H1 (cell line): ENCODE measurements at regions not wholly inside any gene's neighbourhood (a gene's known extent, or its start where the extent isn't known, plus 50 kb on each side); places are given as distances from the start of the nearest gene placed in this dataset.

Source experiments
- CTCF ChIA-PET: fragments of 300-600 bp; sonication (Branson Sonifier 250); formaldehyde crosslinking; loops from one replicate; lab custom pipeline; 2021; ENCODE audit not compliant: partially characterized antibody; lab: Charles Lee
- POLR2A ChIA-PET: fragments of 300-600 bp; sonication (Branson Sonifier 250); formaldehyde crosslinking; loops from one replicate; lab custom pipeline; 2021; ENCODE audit warnings: inconsistent platforms; ENCODE audit not compliant: partially characterized antibody; lab: Charles Lee
- DNase-seq, 2 experiments: peaks; one replicate each; pipeline versions ENCODE4 v3.0.0 to v3.0.0-alpha.2; 2010 to 2022; ENCODE audit warnings: low spot score in 2 of 2, low read depth in 1 of 2, mixed read lengths in 1 of 2
- FAIRE-seq: peaks from 2 replicates; lab custom pipeline; 2011; peaks lifted over from hg19 to GRCh38; lab: Jason Lieb, UNC
- H2AFZ ChIP-seq: 2 replicates; pipeline ENCODE4 v1.8.1; 2012; ENCODE audit warnings: low read length, inconsistent platforms
- H2AK5ac ChIP-seq: 2 replicates; pipeline ENCODE4 v1.6.1; 2013; ENCODE audit warnings: low read depth, low read length
- H2BK120ac ChIP-seq: replicated peaks from 2 replicates; pipeline ENCODE3; 2013; ENCODE audit warnings: low read depth, low read length, inconsistent platforms
- H2BK12ac ChIP-seq: 2 replicates; pipeline ENCODE4 v1.6.1; 2013; ENCODE audit warnings: low read depth, low read length
- H2BK15ac ChIP-seq: 2 replicates; pipeline ENCODE4 v1.6.1; 2013; ENCODE audit warnings: low read length
- H2BK20ac ChIP-seq: 2 replicates; pipeline ENCODE4 v1.6.1; 2013; ENCODE audit warnings: low read length
- H2BK5ac ChIP-seq: 2 replicates; pipeline ENCODE4 v1.6.1; 2013; ENCODE audit warnings: low read depth, low read length
- H3K14ac ChIP-seq: 2 replicates; pipeline ENCODE4 v1.6.1; 2013; ENCODE audit warnings: inconsistent platforms; ENCODE audit not compliant: insufficient read length
- H3K18ac ChIP-seq: 2 replicates; pipeline ENCODE4 v1.6.1; 2013; ENCODE audit warnings: low read length; ENCODE audit errors: extremely low read depth
- H3K23ac ChIP-seq: 2 replicates; pipeline ENCODE4 v1.6.1; 2013; ENCODE audit warnings: inconsistent platforms; ENCODE audit not compliant: insufficient read length
- H3K23me2 ChIP-seq: 2 replicates; pipeline ENCODE4 v1.6.1; 2013; ENCODE audit warnings: low read depth, low read length
- H3K27ac ChIP-seq: 2 replicates; pipeline ENCODE4 v1.6.1; 2011; ENCODE audit warnings: low read depth, low read length, inconsistent platforms
- H3K27me3 ChIP-seq, 4 experiments: replicated peaks in 1 of 4; 1 replicate in 1 of 4; 2 replicates in 3 of 4; pipeline versions ENCODE4 v1.6.1 to v1.8.1; 2011 to 2013; ENCODE audit warnings: low read length in 3 of 4, mild to moderate bottlenecking in 3 of 4, inconsistent platforms in 2 of 4, mixed read lengths in 2 of 4, moderate library complexity in 1 of 4; ENCODE audit not compliant: control insufficient read depth in 3 of 4, insufficient read depth in 3 of 4; ENCODE audit errors: extremely low read depth in 1 of 4
- H3K36me3 ChIP-seq, 4 experiments: 2 replicates each; pipeline versions ENCODE4 v1.6.1 to v1.8.1; 2011 to 2013; ENCODE audit warnings: mild to moderate bottlenecking in 4 of 4, low read length in 3 of 4, moderate library complexity in 2 of 4, control low read depth in 1 of 4, inconsistent platforms in 1 of 4; ENCODE audit not compliant: insufficient read depth in 4 of 4, control insufficient read depth in 2 of 4
- H3K4ac ChIP-seq: replicated peaks from 2 replicates; pipeline ENCODE3; 2013; ENCODE audit warnings: low read length, low read depth, mixed read lengths, inconsistent platforms; ENCODE audit not compliant: insufficient read length
- H3K4me1 ChIP-seq, 4 experiments: replicated peaks in 1 of 4; 1 replicate in 1 of 4; 2 replicates in 3 of 4; pipeline versions ENCODE4 v1.6.1 to v1.8.1; 2011 to 2013; ENCODE audit warnings: low read length in 3 of 4, inconsistent platforms in 2 of 4, mixed read lengths in 1 of 4; ENCODE audit not compliant: insufficient read depth in 4 of 4, control insufficient read depth in 3 of 4
- H3K4me2 ChIP-seq, 2 experiments: 2 replicates each; pipeline versions ENCODE4 v1.6.1 to v1.8.1; 2011 to 2013; ENCODE audit warnings: low read depth in 2 of 2, low read length in 2 of 2, control low read depth in 1 of 2, inconsistent platforms in 1 of 2, mild to moderate bottlenecking in 1 of 2; ENCODE audit not compliant: insufficient read depth in 1 of 2
- H3K4me3 ChIP-seq, 4 experiments: fragments of 200-600, 300-600 bp in 1 of 4; sonication (generic), shearing (Covaris generic), sonication (Bioruptor Twin) in 1 of 4; 2 replicates each; pipeline versions ENCODE4 v1.5.1 to v1.8.1; 2011 to 2016; ENCODE audit warnings: low read length in 4 of 4, low read depth in 3 of 4, control low read depth in 2 of 4, inconsistent platforms in 2 of 4, mild to moderate bottlenecking in 2 of 4, mixed read lengths in 1 of 4, moderate library complexity in 1 of 4; ENCODE audit not compliant: insufficient read depth in 2 of 4; ENCODE audit errors: extremely low read depth in 1 of 4
- H3K56ac ChIP-seq: replicated peaks from 2 replicates; pipeline ENCODE3; 2013; ENCODE audit warnings: low read depth, mild to moderate bottlenecking, mixed read lengths, low read length, inconsistent platforms; ENCODE audit not compliant: insufficient read length
- H3K79me1 ChIP-seq: 2 replicates; pipeline ENCODE4 v1.6.1; 2013; ENCODE audit warnings: low read depth, low read length, control low read depth
- H3K79me2 ChIP-seq, 2 experiments: 2 replicates each; pipeline versions ENCODE4 v1.6.1 to v1.8.1; 2012 to 2013; ENCODE audit warnings: low read length in 2 of 2, mild to moderate bottlenecking in 2 of 2, inconsistent platforms in 1 of 2; ENCODE audit not compliant: insufficient read depth in 2 of 2, control insufficient read depth in 1 of 2
- H3K9ac ChIP-seq, 4 experiments: replicated peaks in 1 of 4; 1 replicate in 1 of 4; 2 replicates in 3 of 4; pipeline versions ENCODE4 v1.6.1 to v1.8.1; 2011 to 2013; ENCODE audit warnings: low read depth in 3 of 4, low read length in 3 of 4, control low read depth in 2 of 4, mild to moderate bottlenecking in 2 of 4, moderate library complexity in 2 of 4, inconsistent platforms in 1 of 4; ENCODE audit errors: extremely low read depth in 1 of 4
- H3K9me3 ChIP-seq, 2 experiments: 2 replicates each; pipeline versions ENCODE4 v1.6.1 to v1.8.1; 2012 to 2013; ENCODE audit warnings: mild to moderate bottlenecking in 2 of 2, moderate library complexity in 2 of 2, control low read depth in 1 of 2, inconsistent platforms in 1 of 2, low read depth in 1 of 2, low read length in 1 of 2, mixed read lengths in 1 of 2; ENCODE audit not compliant: insufficient read depth in 2 of 2
- H4K20me1 ChIP-seq, 2 experiments: replicated peaks in 1 of 2; 2 replicates each; pipeline versions ENCODE3 to v1.8.1; 2011 to 2013; ENCODE audit warnings: inconsistent platforms in 2 of 2, low read length in 2 of 2, mild to moderate bottlenecking in 1 of 2; ENCODE audit not compliant: insufficient read depth in 2 of 2, control insufficient read depth in 1 of 2
- H4K5ac ChIP-seq: 2 replicates; pipeline ENCODE4 v1.6.1; 2013; ENCODE audit warnings: low read length, low read depth, mixed read lengths, inconsistent platforms; ENCODE audit not compliant: insufficient read length
- H4K8ac ChIP-seq: 2 replicates; pipeline ENCODE4 v1.8.0; 2013; ENCODE audit warnings: mild to moderate bottlenecking, moderate library complexity, low read length, inconsistent platforms; ENCODE audit not compliant: insufficient read depth; ENCODE audit errors: extremely low read depth
- H4K91ac ChIP-seq: replicated peaks from 2 replicates; pipeline ENCODE3; 2013; ENCODE audit warnings: low read length, mixed read lengths, inconsistent platforms; ENCODE audit not compliant: insufficient read length
- ATF3 ChIP-seq: IDR thresholded peaks from 2 replicates; pipeline ENCODE4 v1.6.1; 2011; ENCODE audit warnings: low read depth, mild to moderate bottlenecking, low read length; ENCODE audit not compliant: insufficient read depth
- CBX8 ChIP-seq: fragments of 300-800, 300-1000 bp; sonication (generic); IDR thresholded peaks from 2 replicates; pipeline ENCODE4 v1.7.1; 2016; ENCODE audit warnings: low read depth, low read length, borderline replicate concordance
- CTBP2 ChIP-seq: IDR thresholded peaks from 2 replicates; pipeline ENCODE4 v1.7.0; 2011; ENCODE audit warnings: borderline replicate concordance, mild to moderate bottlenecking, moderate library complexity, mixed read lengths, low read length; ENCODE audit not compliant: insufficient read depth, insufficient read length
- EP300 ChIP-seq, 2 experiments: IDR thresholded peaks; 1 replicate in 1 of 2; 2 replicates in 1 of 2; pipeline ENCODE4 v1.6.1; 2011 to 2012; ENCODE audit warnings: low read depth in 2 of 2, low read length in 2 of 2, mild to moderate bottlenecking in 2 of 2, borderline replicate concordance in 1 of 2, inconsistent platforms in 1 of 2, moderate library complexity in 1 of 2
- EZH2 ChIP-seq: fragments of 200-600 bp; sonication (generic); IDR thresholded peaks from 2 replicates; pipeline ENCODE4 v1.7.1; 2012; ENCODE audit warnings: low read depth, mild to moderate bottlenecking, moderate library complexity, low read length, inconsistent platforms; ENCODE audit not compliant: severe bottlenecking
- HDAC2 ChIP-seq, 2 experiments: fragments of 300-600 bp in 1 of 2; sonication (generic) in 1 of 2; IDR thresholded peaks; 2 replicates each; pipeline ENCODE4 v1.6.1; 2011 to 2012; ENCODE audit warnings: low read depth in 2 of 2, low read length in 2 of 2, mild to moderate bottlenecking in 2 of 2, moderate library complexity in 2 of 2, borderline replicate concordance in 1 of 2, inconsistent platforms in 1 of 2
- KDM5A ChIP-seq: fragments of 200-600 bp; IDR thresholded peaks from 2 replicates; pipeline ENCODE4 v1.7.1; 2012; ENCODE audit warnings: mild to moderate bottlenecking, low read length, inconsistent platforms, mixed read lengths
- MAFK ChIP-seq: IDR thresholded peaks from 2 replicates; pipeline ENCODE4 v1.6.1; 2012; ENCODE audit warnings: low read depth, mild to moderate bottlenecking, improper control_type of control experiment, low read length
- NANOG ChIP-seq: IDR thresholded peaks from 2 replicates; pipeline ENCODE4 v1.6.1; 2011; ENCODE audit warnings: low read length, low read depth, mild to moderate bottlenecking, inconsistent platforms; ENCODE audit not compliant: insufficient read depth, poor library complexity, severe bottlenecking
- RXRA ChIP-seq: IDR thresholded peaks from 2 replicates; pipeline ENCODE4 v1.6.1; 2011; ENCODE audit warnings: low read depth, mild to moderate bottlenecking, low read length, moderate library complexity; ENCODE audit not compliant: insufficient read depth
- TCF12 ChIP-seq: IDR thresholded peaks from 2 replicates; pipeline ENCODE4 v1.6.1; 2011; ENCODE audit warnings: low read depth, mild to moderate bottlenecking, low read length
- YY1 ChIP-seq: IDR thresholded peaks from 2 replicates; pipeline ENCODE4 v1.6.1; 2011; ENCODE audit warnings: low read depth, mild to moderate bottlenecking, low read length
- WGBS, 2 experiments: shearing (Covaris generic) in 1 of 2; methylation state at CpG; one replicate each; pipeline versions ENCODE4 v1.1.6 to v1.1.7; 2013 to 2015; ENCODE audit warnings: low lambda C conversion rate in 2 of 2, mixed read lengths in 2 of 2, inconsistent platforms in 1 of 2, low coverage in 1 of 2, missing lambda C conversion rate in 1 of 2; ENCODE audit not compliant: insufficient replicate concordance in 2 of 2, insufficient coverage in 1 of 2, insufficient read length in 1 of 2; ENCODE audit errors: extremely low coverage in 1 of 2, missing lambda C conversion rate in 1 of 2; 5-methylcytosine and 5-hydroxymethylcytosine counted together

DNA sequence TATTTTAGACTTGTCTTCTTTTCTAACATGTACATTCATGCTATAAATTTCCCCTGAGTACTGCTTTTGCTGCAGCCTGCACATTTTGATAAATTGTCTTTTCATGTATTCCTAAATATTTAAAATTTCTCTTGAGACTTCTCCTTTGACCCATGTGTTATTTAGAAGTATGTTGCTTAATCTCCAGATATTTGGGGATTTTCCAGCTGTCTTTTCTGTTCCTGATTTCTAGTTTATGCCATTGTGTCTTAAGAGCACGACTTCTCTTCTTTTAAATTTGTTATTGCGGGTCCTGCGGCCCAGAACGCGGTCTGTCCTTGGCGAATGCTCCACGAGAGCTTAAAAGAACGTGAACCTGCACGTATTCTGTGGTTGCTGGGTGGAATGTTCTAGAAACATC, 136.4 kb downstream of the KIF26A start:
- Histone ChIP-seq H2BK20ac (0 out of 2 replicates have a peak overlapping the region, but pooled peaks have one; percentile 48), H3K27ac (no peak overlapping the region), H4K5ac (no peak overlapping the region), H3K9ac (no peak overlapping the region), H3K14ac (no peak overlapping the region), H3K23me2 (no peaks in the 10 kb centered on the region), H3K79me2 (no peaks in the 10 kb centered on the region), H3K27me3 (no peaks in the 10 kb centered on the region), H3K23ac (no peak overlapping the region), H2AK5ac (no peak overlapping the region), H3K4me3 (no peak overlapping the region), H4K91ac (no peak overlapping the region), H2BK15ac (0 out of 2 replicates have a peak overlapping the region, but pooled peaks have one; percentile 53), H4K20me1 (no peaks in the 10 kb centered on the region), H2BK120ac (no peak overlapping the region), H2BK12ac (0 out of 2 replicates have a peak overlapping the region, but pooled peaks have one; percentile 2), H3K9me3 (no peaks in the 10 kb centered on the region), H3K4me2 (no peak overlapping the region), H3K36me3 (no peaks in the 10 kb centered on the region), H2BK5ac (no peak overlapping the region), H2AFZ (no peak overlapping the region), H4K8ac (no peak overlapping the region), H3K18ac (no peak overlapping the region), H3K4me1 (no peaks in the 10 kb centered on the region), H3K79me1 (no peaks in the 10 kb centered on the region), H3K56ac (no peak overlapping the region), H3K4ac (no peak overlapping the region)
- 91% methylated on average over 9 of the region's 9 CpGs; no CpG with 5 or more reads in 1 of the 2 experiments for WGBS, 2 experiments
- POLR2A ChIA-PET, result no interaction called here
- CTCF ChIA-PET, result interaction anchor here (1.1 to 1.4 kb wide), 3 partner anchors 9 to 290 kb away, joined by 3 to 4 read pairs (median 3); no protein-coding TSS in a partner anchor
- DNase-seq, result no peak
- FAIRE-seq, result no peak
- TF ChIP-seq TCF12, result no peak
- TF ChIP-seq HDAC2 (IDR thresholded peaks at IDR 0.05; ENCODE audit: borderline replicate concordance in 1 of 2, low read depth in 2 of 2, low read length in 2 of 2), result no peak
- no peak for TF ChIP-seq CTBP2
- no peak for TF ChIP-seq ATF3
- TF ChIP-seq EP300 (IDR thresholded peaks at IDR 0.05; ENCODE audit: borderline replicate concordance in 1 of 2, low read depth in 2 of 2, low read length in 2 of 2), result no peak
- no peak for TF ChIP-seq NANOG
- no peak for TF ChIP-seq MAFK
- TF ChIP-seq KDM5A, result no peak
- no peak for TF ChIP-seq RXRA
- TF ChIP-seq EZH2, result no peak
- no peak for TF ChIP-seq CBX8
- TF ChIP-seq YY1, result no peak
